HG03342 (cell line): ENCODE measurements at regions not wholly inside any gene's neighbourhood (a gene's known extent, or its start where the extent isn't known, plus 50 kb on each side); places are given as distances from the start of the nearest gene placed in this dataset.
"Not testable (repeated sequence)": the region's sequence is repeated elsewhere in the genome, so short reads cannot be mapped to it uniquely, and the experiment has no call there.

ENCODE experiments used
- ATAC-seq: cut with Tn5 transposase; IDR thresholded peaks from one replicate; pipeline ENCODE4 v1.9.1; 2021; ENCODE audit warnings: mild to moderate bottlenecking, moderate library complexity; ENCODE audit not compliant: unreplicated experiment

DNA sequence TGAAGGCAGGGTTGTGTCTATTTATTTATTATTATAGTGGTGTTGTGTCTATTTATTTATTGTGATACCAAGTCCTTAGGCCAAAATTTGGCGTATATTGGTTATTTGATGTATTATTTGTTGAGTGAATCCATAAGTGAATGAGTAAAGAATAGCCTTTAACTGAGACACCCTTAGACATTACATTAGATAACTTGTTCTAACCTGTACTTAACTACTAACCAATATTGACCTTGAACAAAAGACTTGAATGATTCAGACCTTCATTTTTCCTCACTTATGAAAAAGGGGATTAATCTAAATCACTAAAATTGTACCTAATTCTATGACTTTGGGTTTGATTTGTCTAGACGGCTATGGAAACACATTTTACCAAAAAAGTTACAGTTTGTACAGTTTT, 370.5 kb downstream of the JRKL start:
- no peak for ATAC-seq

DNA sequence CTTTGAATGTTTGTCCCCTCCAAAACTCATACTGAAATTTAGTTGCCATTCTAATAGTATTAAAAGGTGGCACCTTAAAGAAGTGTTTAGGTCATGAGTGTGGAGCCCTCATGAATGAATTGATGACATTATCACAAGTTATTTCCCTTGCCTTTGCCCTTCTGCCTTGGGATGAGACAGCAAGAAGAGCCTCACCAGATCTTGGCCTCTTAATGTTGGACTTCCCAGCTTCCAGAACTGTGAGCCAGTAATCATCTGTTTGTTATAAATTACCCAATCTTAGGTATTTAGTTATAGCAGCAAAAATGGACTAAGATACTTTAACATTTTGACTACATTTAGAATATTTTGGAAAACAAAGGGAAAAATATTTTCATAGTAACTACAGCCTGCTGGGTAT, 371.0 kb downstream of the JRKL start:
- no peak for ATAC-seq

DNA sequence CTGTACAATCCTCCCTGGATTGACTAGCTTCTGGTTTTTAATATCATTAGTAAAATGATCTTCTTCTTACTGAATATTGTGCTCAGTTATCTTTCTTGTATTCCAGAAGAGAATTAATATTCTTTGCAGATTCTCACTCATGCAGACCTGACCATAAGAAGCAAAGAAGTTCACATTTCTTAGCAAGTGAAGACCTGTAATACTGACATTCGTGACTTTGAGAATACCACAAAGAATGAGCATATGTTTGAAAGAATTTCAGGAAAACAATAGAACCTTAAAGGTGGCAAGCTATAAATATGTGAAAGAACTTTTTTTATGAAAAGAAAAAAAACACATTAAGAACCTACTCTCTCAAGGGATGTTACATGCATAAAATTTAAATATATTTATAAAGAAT, 371.6 kb downstream of the JRKL start:
- ATAC-seq, result no peak

DNA sequence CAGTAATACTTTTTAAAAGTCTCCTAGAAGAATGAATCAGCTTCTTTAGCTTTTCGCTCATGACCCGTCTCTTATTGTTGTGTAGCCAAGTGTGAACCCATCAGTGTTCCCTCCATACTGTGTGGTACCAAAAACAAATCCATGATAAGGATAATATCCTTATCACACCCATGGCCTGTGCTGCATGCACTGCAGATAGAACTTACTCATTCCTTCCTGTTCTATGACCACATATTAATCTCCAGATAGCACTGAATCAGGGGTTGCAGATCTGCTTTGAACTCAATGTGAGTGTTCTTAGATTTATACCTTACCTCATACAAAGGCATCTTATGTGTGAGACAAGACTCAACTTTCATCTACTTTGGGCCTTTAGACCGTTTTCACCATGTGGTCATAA, 373.4 kb downstream of the JRKL start:
- no peak for ATAC-seq

DNA sequence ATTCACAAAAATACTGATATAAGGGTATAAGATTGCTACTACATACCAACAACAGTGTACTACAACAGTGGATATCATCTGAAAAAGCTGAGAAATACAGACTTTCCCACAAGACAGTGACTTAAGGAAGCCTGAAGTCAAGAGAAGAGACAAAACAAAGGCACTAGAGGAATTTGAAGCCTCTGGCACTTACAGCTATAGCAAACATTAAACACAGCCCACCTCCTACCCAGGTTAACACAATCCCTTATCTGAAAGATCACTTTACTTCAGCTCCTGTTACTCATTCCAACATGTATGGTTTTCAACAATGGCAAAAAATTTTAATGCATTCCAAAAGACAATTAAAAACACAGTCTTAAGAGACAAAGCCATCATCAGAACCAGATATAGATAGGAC, 388.5 kb downstream of the JRKL start:
- no peak for ATAC-seq

DNA sequence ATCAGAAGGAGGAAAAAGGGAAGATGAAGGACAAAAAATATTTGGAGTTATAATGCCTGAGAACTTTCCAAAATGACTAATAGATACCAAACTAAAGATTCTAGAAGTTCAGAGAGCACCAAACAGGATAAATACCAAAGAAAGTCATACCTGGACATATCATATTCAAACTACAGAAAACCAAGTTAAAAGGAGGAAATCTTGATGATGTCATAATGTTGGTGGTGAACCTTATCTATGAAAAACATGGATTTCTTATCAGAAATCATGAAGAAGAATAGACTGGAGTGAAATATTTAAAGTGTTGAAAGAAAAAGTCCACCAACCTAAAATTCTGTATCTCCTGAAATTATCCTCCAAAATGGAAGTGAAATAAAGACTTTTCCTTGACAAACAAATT, 389.2 kb downstream of the JRKL start:
- ATAC-seq, result no peak

DNA sequence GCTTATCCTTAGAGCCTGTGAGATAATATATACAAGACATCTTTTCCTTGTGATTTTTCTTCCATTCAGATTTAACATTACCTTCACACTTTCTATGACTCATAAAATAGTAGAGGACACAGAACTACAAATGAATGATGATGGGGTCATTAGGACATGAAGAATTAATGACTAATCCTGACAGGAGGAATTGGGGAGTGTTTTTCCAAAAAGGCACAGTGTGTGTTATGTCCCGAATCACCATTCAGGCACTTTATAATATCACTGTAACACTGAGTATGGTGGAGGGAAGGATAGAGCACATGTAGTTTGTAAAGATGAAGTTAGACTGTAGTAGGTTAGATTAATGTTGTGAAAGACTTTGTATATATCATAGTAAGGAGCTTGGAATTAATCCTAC, 391.3 kb downstream of the JRKL start:
- no peak for ATAC-seq

DNA sequence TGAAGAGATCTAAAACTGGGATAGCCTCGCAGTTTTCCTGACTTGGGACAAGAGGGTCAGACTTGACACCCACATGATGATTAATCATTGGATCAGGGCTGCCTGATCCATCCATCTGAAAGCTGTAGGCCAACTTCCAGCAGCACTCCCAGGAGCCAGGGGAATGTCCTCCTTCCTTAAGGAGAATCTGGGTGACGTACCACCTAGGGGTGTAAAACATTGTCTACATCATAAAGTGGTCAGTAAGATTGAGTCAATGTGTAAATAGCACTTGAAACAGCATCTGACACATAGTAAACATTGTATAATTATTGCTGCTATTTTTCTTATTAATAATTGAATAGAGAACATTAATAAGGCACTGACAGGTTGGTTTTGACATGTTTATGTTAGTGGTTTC, 392.8 kb downstream of the JRKL start:
- no peak for ATAC-seq

DNA sequence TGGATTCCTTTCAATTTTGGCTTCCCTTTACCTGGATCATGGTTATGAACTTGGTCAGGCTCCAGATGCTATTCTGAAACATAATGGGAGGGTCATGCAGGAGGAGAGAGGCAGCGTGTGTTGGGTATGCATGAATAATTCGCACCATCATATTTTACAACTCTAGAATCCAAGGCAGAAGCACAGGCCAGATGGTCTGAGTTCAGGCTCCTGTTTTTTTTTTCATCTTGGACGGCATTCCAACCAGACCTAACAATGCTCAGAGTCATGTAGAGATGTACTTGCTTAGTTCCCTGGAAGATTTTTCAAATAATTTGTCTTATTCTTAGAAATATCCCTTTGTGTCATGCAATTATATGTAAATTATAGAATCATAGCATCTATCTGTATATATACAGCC, 393.5 kb downstream of the JRKL start:
- no peak for ATAC-seq

DNA sequence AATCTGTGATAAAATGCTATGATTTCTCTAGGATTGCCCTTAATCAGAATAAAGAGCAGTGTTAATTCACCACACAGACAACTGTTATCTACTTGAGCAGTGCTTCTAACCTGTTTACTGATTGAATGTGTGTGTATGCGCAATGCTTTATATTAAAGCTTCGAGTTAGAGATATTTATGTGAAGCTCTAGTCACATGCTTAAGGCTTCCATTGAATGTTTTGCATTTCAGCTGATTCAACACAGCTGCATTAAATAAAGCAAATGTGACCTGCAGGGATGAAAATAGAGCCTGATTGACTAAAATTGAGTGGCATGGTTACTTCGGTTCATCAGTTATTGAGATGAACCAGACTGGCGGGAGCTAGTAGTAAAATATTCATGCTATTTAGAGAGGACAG, 395.3 kb downstream of the JRKL start:
- no peak for ATAC-seq

DNA sequence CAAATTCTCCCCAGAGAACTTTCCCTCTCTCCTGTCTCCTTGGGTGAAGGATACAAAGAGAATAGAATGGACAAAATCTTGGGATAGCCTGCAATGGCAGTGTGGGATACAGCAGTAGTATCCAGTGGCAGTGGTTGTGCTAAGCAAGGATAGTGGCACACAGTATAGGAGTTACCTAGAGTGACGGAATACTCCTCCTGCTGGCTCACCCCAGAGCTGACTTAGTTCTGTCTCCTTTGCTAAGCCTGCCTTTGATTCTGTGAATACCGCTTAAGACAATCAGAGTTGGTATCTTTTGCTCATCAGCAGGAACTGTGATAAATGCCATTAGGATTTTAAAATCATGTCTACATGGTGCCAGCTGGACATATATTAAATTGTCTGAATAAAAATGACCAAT, 404.3 kb downstream of the JRKL start:
- no peak for ATAC-seq

DNA sequence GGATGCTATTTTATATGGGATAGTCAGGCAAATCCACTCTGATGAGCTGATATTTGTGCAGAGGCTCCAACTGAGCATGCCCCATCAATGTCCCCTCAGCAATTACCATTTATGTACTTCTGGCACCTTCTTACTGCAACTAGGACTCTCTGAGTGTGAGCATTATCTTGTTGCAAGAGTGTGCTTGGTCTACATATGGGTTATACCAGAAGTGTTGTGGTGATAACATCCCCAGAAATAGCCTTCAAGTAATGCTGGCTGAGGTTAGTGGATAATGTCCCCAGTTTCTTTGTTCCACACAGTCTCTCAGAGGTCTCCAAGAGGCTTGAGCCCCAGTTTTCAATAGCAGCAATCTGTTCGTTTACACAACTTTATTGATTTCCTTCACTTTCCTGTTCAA, 408.6 kb downstream of the JRKL start:
- no peak for ATAC-seq

DNA sequence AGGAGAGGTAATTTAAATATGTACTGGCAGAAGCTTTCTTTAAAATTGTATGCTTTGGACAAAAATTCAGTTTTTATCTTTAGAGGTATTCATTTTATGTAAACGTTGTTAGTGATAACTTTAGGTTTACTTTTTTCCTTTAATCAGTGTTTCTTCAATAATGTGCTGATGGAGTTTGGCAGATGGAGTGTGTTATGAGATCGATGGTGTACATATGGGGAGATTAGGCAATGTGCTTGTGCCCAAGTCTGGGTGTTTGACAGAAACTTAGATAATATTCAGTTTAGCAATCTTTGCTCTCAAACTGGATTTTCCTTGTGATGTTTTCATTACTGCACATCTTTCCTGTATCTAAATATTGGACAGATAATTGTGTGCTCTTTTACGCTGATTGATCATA, 425.4 kb downstream of the JRKL start:
- ATAC-seq, result no peak

DNA sequence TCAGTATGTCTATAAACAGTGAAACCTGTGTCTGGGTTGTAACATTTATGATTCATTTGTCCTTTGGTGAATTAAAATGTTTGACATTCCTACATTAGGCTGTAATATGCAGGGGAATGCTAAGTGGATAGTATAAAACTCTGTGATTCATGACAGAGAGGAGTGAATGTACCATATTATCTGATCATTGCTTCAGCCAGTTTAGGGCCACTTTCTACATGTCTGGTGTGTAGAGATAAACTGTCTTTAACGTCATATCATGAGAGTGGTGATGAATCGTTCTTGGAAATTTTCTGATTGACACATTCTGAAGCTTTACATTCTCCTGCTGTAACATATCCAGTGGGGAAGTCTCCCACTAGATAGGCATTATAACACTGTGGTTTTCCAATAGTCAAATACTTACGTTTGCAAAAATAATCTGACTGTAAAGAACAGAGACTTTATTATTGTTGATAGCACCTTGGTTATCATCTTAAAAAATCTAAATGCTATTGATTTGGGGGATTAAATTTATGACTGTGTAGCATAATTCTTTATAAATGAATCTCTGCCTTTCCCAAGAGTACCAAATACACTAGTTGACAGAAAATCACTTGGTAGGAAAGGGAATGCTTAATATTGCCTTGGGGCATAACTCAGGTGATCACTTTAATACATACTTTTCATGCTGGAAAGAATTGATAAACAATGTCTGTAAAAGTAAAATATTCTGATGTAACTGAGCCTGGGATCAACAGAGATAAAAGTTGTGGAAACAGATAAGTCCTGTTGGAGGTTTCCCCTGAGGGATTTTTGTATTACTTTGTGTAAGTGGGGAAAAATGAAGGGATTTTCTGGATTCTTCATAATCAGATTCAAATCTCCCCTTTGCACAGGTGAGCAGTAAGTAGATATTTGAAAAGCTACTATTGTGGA, 427.9 kb downstream of the JRKL start:
- no peak for ATAC-seq

DNA sequence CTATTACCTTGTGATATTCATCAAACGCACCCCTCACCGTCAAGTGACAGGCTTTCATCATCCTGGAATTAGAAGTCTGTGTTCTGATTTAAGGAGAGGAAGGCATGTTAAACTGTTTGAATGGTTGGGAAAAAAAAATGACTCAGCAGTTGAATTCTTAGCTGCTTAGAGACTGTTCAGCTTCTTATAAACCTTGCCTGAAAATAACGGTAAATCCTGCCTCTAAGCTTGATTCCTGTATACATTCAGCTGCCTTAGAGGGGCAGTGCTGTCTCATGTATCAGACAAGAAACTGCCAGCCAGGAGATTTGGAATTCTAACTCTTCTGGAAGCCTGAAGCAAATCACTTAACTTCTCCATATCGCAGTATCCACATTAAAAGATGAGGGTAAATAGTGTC, 437.4 kb downstream of the JRKL start:
- no peak for ATAC-seq

DNA sequence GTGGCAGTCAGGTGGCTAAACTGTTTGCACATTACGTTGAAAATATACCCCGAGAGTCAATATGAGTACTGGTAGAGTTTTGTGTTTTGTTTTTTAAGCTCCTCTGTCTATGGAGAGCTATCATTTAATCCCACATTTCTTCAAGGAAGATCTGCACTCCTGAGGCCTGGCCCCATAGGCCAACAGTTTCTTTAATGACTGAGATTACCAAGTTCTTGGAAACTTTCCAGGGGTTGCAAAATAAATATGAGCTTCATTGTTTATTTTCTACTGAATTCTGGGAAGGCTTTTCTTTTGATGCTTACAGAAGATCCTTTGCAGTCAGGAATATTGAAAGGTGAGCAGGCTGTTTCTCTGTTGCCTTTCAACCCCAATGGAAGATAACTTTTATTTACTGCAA, 452.0 kb downstream of the JRKL start:
- no peak for ATAC-seq

DNA sequence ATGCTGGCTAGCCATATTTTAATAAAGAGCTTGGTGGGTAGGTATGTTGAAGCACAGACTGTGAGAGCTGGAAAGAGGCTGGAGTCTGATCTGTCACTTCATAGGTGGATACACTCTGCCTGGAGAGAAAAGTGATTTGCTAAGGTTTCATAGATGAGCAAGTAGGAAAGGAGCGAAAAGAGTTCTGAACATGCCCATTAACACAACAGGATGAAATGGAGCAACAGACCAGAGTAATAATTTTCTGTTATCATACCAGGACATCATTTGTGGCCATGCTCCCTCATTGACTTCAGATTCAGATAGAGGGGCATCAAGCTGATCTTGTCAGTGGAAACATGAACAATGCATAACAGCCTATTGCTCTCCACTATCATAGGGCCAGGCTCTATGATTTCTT, 452.9 kb downstream of the JRKL start:
- no peak for ATAC-seq

DNA sequence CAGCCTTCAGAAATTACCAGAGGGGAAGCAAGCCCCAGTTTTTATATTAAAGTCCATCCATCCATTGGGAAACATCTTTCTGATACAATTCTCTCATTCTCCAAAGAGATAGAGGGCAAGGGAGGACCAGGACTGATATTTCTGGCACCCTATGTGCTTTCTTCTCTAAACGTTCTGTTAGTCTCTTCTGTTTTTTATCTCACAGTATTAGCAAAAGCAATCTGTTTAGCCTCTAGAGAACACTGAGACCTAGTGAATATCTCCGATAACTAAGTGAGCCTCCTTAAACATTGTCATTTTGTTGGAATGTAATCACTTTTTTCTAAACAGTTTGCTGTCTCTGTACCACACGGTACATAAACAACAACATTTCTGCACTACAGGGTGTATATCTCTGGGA, 464.6 kb downstream of the JRKL start:
- no peak for ATAC-seq

DNA sequence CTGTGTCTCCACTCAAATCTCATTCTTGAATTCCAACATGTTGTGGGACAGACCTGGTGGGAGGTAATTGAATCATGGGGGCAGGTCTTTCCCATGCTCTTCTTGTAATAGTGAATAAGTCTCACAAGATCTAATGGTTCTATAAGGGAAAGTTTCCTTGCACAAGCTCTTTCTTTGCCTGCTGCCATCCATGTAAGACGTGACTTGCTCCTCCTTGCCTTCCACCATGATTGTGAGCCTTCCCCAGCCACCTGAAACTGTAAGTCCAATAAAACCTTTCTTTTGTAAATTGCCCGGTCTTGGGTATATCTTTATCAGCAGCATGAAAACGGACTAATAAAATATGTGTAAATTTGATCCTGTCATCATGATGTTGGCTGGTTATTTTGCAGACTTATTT, 471.9 kb downstream of the JRKL start:
- ATAC-seq, result not testable (repeated sequence)

DNA sequence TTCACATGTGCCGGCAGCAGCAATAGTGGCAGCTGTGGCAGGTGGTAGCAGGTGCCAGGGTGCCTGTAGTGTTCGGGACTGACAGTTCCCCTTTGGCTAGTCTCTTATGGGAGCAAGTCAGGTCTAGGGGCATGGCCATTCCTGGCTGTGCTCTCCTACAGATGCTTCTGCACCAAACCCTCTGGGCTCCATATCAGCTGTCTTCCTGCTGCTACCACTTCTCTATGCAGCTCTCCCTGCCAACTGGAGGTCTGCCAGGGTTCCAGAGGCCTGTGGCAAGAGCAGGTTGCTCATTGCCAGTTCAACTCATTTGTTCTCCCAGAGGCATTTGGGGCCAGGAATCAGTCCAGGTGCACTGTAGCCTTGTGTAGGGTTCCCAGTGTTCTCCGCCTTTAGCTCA, 473.7 kb downstream of the JRKL start:
- no peak for ATAC-seq

DNA sequence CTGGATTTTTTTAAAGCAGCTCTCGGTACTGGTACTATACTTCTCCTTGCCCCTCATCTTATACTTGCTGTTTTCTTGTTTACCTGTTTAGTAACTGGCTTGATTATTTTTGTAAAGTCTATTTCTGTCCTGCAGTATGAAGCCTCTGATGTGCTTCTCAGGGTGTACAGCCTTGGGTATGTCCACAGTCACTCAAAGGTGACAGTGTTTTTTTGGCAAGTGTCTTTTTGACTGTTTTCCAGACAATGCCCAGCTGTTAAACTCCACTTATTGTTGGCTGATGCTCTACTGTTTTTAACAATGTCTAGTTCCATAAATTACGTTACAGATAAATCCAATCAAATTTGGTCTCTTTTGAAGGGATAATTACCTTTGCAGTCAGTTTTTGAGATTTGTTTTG, 475.2 kb downstream of the JRKL start:
- ATAC-seq, result no peak

DNA sequence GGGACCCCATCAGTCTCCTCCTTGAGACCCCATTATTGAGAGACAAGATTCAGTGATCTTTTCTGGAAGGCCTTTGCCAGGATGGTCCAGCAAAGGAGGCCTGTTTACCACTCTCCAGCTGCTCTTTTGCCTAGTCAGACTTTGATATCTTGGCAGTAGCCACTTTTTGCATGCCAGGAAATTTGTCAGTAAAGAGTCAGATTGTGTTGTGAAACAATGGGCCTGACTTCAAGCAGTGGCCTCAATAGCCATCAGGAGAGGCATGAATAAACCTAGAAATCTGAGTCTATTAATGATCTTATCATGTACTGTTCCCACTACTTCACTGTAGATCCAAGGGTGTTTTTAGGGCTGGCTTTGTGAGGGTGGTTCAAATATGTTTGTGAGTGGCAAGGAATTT, 479.4 kb downstream of the JRKL start:
- no peak for ATAC-seq

DNA sequence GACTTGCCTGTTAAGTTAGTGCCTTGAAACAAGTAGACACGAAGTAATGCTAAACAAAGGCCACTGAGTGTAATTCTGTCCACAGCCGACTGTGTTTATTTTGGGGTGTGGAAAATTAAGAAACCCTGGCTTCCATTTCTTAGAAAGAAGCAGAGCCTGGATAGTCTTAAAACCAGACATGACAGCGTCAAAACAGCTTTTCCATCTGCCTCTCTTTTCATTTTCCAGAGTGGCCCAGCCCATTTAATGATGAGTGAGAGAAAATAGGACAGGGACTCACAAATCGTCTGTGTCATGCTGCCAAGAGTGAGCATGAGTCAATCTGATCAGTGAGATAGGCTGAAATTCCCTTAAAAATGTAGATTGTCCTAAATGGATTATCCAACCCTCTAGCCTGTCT, 485.9 kb downstream of the JRKL start:
- no peak for ATAC-seq
